GM21526 (cell line): ENCODE measurements at regions not wholly inside any gene's neighbourhood (a gene's known extent, or its start where the extent isn't known, plus 50 kb on each side); places are given as distances from the start of the nearest gene placed in this dataset.

Experiments
- ATAC-seq: cut with Tn5 transposase; IDR thresholded peaks from one replicate; pipeline ENCODE4 v1.9.1; 2021; ENCODE audit warnings: moderate library complexity; ENCODE audit not compliant: unreplicated experiment, low FRiP score

DNA sequence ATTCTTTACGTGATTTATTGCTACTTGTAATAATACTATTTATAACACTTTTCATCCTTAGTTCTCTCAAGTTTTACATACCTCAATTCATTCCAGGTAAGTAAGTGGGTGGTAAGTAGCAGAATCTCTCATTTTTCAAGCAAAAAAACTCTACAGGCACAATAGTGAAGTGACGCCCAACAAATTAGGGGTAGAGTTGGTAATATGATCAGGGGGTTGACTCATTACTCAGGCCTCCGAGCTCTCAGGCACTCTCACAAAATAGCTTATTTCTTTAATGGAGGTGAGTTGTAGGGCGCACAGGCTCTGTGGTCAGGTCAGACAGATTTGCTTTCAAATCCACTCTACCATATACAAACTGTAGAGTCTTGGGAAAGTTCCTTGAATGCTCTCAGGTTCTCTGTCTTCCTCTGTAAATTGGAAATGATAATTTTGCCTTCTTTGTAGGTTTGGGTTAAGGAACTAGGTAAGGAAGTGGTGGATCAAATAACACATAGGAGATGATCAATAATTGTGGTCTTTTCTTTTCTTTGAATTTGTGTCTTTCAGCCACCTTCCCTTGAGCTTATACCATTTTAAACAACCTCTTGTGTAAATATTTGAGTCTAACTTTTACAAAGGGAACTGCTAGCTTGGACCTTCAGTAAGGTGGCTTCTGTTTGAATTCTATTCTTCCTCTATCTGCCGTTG lies 134.9 kb upstream of the LEF1 start:
- ATAC-seq = no peak

GRCh38 chr4:108301545-108302251 lies 133.0 kb upstream of the LEF1 start:
- no peak for ATAC-seq

DNA sequence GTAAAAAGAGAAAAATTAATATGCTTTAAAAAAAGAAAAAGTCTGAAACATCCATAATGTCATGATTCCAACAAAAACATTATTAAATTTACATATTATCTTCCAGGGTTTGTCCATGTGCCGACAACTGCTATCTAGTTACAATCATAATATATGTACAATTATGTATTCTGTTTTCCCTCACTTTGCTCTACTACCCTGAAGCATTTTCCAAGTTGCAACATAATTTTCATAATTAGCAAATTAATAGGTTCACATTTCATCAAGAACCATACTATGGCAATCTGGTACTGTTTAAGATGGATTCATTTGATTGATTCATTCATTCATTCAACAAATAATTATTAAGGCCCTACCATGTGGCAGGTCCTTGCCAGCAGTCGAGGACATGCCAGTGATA lies 128.9 kb upstream of the LEF1 start:
- ATAC-seq = no peak

DNA sequence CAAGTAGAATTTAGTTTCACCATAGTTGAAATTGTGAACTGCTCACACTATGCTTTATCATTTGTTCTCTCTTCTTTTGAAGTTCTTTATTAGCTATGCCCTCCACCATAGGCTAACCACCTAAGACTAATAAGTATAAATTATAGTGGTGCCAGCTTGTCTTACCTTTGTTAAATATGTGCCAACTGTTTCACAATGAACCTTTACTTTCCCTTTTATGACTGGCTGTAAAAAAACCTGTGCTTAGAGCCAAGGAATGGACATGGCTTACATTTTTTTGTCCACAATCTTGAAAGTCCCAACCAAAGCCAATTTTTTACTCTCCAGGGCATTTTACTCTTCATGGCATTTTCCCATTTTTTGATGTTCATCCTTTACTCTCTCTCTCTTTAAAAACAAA lies 123.5 kb upstream of the LEF1 start:
- ATAC-seq = no peak

DNA sequence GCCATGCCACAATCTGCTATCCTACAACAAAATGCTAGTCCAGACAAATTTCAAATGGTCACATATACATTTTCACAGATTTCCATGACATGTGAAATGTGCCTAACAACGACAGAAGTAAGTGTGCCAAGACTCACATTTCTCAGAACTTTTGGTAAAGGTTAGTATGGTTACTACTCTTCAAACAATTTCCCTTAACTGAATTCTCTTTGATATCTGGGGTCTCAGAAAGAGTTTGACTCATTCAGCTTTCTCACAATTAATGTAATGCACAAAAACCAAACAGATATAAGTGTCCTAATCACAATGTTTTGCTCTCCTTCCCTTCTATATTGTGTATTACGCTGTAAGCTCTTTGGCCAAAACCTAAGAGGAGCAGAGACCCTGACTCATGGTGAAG lies 122.4 kb upstream of the LEF1 start:
- no peak for ATAC-seq

DNA sequence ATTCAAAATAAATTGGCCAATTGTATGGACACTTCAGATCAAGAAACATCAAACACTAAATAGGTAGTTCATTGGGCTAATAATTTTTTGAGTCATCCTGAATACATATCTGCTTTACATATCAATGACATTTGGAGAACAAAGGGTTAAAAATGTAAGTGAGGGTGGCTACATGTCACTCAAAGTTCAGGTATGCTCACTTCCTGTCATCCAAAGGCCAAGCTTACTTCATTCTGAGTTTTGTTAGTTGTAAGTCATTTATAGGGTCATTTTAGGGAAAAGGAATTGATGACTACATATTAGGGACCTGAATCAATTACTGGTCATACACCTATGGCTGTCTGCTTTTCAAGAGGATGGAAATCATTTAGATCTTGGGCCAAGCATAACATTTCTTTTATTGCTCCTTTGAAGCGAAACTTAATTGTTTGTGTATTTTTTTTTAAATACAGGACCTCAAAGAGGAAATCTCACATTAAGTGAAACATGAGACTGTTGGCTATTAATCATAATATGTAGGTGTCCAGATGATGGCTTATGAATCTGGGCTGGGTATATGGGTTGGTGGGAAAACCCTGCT lies 119.2 kb upstream of the LEF1 start:
- ATAC-seq = no peak

DNA sequence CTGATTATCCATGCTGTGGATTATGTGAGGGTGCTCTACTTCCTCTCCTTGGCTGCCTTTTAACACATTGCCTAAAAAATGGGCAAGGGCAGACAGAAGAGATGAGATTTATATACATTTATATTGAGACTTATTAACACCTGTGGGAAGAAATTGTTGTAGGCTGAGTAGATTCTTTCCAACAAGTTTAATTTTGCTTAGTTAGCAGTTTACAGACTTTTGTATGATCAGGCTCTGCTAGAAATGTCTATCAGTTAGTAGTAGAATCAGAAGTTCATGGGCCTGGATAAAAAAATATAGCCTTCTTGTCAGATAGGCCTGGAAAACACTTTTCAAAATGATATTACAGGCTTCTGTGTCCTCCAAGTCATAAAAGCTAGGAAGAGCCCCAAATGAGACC lies 111.3 kb upstream of the LEF1 start:
- ATAC-seq = no peak

DNA sequence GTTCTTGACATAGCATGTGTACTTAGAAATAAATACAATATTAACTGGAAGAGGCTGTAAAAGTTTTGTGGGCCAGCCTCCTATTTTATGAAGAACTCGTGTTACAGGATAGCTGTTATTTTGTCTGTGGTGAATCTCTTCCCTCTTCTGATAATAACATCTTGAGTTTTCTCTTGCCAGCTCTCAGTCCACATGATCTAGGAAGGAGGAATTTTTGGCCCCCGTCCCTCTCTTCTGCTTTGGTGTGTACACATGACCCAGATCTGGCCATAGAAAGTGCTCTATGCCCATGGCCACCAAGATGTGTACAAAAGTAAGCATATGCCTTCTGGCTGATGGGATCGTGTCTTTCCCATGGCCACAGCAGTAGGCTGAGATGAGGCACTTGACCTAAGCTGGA lies 108.0 kb upstream of the LEF1 start:
- ATAC-seq = no peak

GRCh38 chr4:108272986-108273385 lies 104.3 kb upstream of the LEF1 start:
- ATAC-seq = no peak

DNA sequence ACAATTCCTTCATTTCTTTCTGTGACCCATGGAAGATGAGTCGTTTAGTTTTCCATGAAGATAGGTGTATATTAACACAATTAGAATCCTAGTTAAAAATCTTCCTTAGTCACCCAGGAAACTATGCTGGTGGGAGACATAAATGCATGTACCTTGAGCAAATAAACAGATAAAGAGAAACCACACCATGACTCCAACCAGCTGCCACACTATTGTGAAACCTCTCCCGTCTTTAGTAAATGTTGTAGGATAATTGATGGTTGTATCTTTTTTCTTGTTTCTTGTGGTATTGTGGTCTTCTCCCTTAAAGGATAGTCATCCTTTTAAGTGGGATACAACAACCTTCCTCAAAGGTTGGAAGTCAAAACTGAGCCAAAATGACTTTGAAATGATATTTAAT lies 103.8 kb upstream of the LEF1 start:
- no peak for ATAC-seq

GRCh38 chr4:108272046-108272445 lies 103.3 kb upstream of the LEF1 start:
- ATAC-seq = no peak

- no peak for ATAC-seq
Measured at GRCh38 chr4:108270466-108271450, 102.0 kb upstream of the LEF1 start.

- no peak for ATAC-seq
Measured at GRCh38 chr4:108264693-108265092, 96.0 kb upstream of the LEF1 start.

GRCh38 chr4:108263057-108263456 lies 94.3 kb upstream of the LEF1 start:
- no peak for ATAC-seq

DNA sequence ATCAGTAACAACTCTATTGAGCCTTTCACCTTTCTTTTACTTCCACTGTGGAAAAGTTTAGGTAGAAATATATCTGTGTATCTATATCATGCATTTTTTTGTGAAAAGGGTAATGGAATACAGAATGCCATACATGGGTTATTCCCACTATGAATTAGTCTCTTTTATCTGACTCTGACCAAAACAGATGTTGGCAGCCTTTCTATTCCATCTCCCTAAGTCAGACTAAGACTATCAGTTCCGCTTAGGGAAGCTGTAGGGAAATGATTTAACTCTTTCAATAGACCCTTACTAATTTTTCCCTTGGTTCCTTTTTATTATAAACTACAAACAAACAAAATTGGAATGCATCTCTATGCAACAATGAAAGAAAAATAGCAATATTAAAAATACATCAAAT lies 92.3 kb upstream of the LEF1 start:
- ATAC-seq = no peak

DNA sequence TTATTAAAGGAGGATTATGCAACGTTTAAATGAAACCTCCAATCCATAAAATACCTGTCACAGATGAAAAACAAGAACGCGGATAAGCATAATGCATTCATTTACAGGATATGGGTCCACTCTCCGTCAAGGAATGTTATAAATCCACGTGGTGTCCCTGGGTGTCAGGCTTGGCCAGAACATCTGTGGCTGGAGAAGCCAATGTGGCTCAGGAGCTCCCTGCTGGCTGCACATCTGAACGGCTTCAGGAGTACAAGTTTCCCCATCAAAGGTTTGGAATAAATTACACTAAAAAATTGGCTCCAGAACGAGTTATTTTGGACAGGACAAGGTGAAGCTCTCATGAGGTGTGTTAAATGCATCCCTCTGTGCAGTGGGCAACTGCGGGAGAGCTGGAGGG lies 87.8 kb upstream of the LEF1 start:
- ATAC-seq = no peak

- no peak for ATAC-seq
Measured at GRCh38 chr4:108255203-108255747, 86.5 kb upstream of the LEF1 start.

DNA sequence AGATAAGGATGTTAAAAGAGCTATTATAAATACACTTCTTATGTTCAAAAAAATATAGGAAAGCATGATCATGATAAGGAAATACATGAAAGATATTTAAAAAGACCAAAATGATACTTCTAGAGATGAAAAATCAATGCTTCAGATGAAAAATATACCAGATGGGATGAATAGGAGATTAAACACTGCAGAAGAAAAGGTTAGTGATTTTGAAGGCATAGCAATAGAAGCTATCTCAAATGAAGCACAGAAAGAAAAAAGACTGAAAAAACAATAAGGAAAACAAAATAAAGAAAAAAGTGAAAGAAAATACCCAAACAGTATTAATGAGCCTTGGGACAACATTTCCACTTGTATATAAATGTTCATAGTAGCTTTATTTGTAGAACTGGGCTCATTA lies 80.7 kb upstream of the LEF1 start:
- no peak for ATAC-seq

DNA sequence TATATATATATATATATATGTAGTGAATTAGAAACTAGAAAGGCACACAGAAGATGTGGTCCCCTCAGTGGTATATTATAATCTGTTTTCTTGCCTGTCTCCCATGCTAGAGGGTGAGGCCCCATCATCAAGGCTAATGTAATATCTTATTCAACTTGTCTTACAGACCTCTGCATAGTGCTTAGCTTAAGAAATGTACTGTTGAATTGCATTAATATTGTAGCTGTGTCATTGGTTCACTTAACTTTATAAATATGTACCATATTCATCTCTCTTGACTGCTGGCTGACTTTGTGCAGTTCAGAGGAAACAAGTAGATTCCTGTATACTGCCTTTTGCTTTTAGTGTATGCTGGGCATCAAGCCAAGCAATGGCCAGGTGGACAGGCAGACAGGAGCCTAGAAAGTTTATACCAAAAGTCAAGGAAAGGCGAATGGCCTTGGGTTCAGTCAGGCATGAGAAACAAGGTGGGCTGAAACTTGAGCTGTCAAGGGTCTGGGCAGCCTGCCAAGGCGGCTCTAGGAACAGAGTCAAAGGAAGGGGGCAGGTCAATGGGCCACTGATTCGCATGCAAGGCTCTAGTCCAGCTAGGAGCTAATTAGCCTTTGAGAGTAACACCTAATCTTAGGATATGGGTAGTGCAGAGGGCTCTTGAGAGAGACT lies 78.8 kb upstream of the LEF1 start:
- no peak for ATAC-seq

- ATAC-seq = no peak
Measured at GRCh38 chr4:108244606-108245005, 75.9 kb upstream of the LEF1 start.
